ENCODE measurements at regions not wholly inside any gene's neighbourhood (a gene's known extent, or its start where the extent isn't known, plus 50 kb on each side); places are given as distances from the start of the nearest gene placed in this dataset.

- Histone ChIP-seq H3K36me3 (no peaks in the 10 kb centered on the region), H3K4me1 (peaks cover 0 to 8% (median 0%) of the 10 kb centered on the region in 4 donors), H3K27me3 (no peaks in the 10 kb centered on the region), H3K27ac (no peak overlapping the region), H3K9me3 (no peaks in the 10 kb centered on the region), H3K4me3 (peak overlapping the region in 1 of 4 donors; percentile 18)
- TF ChIP-seq EP300 (IDR thresholded peaks at IDR 0.05) (no peak), POLR2AphosphoS5 (IDR thresholded peaks at IDR 0.05) (no peak), CTCF (IDR thresholded peaks at IDR 0.05) (peak in 1 of 4 experiments; percentile 12), POLR2A (IDR thresholded peaks at IDR 0.05) (no peak)
- intact Hi-C loops (cut with DNase I) = no loop called here
- WGBS, 2 donors = 44 to 91% methylated on average over 10 of the region's 10 CpGs
- no peak for DNase-seq
Observed at GRCh38 chr13:72521940-72522661, 205.3 kb downstream of the MZT1 start.

DNA sequence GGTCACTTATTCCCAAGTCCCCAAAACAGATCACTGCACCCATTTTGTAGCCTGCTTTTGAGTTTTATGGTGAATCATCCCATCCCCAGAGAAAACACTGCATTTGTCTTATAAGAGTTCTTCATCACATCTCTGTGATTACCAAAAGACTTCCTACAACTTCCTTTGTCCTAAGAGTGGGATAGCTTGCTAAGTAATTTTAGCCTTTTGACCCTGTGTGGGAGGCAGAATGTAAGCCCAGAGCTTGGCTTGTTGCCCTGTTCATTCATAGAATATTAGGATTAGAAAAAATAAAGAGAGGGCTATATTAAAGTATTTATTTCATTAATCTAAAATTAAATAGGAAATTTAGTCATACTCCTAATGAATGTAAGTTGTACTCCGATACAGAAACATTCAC is 213.3 kb downstream of the MZT1 start:
- no peak for DNase-seq
- Histone ChIP-seq H3K9me3 (no peaks in the 10 kb centered on the region), H3K36me3 (no peaks in the 10 kb centered on the region), H3K4me3 (no peak overlapping the region), H3K4me1 (no peaks in the 10 kb centered on the region), H3K27ac (no peak overlapping the region), H3K27me3 (no peaks in the 10 kb centered on the region)
- TF ChIP-seq EP300 (IDR thresholded peaks at IDR 0.05) (no peak), CTCF (IDR thresholded peaks at IDR 0.05) (no peak), POLR2A (IDR thresholded peaks at IDR 0.05) (no peak), POLR2AphosphoS5 (IDR thresholded peaks at IDR 0.05) (no peak)
- intact Hi-C loops (cut with DNase I) = no loop called here
- 0 to 2% methylated on average over 1 of the region's 1 CpG for WGBS, 2 donors

- Histone ChIP-seq H3K27me3 (no peaks in the 10 kb centered on the region), H3K36me3 (no peaks in the 10 kb centered on the region), H3K9me3 (no peaks in the 10 kb centered on the region), H3K4me3 (no peak overlapping the region), H3K4me1 (no peaks in the 10 kb centered on the region), H3K27ac (no peak overlapping the region)
- intact Hi-C loops (cut with DNase I) = no loop called here
- no peak for DNase-seq
- 77 to 89% methylated on average over 7 of the region's 7 CpGs for WGBS, 2 donors
- no peak for TF ChIP-seq POLR2AphosphoS5 (IDR thresholded peaks at IDR 0.05)
- TF ChIP-seq EP300 (IDR thresholded peaks at IDR 0.05) = no peak
- no peak for TF ChIP-seq POLR2A (IDR thresholded peaks at IDR 0.05)
- no peak for TF ChIP-seq CTCF (IDR thresholded peaks at IDR 0.05)
Observed at GRCh38 chr13:72508392-72508791, 219.0 kb downstream of the MZT1 start.

GRCh38 chr13:72507416-72508199 is 219.8 kb downstream of the MZT1 start:
- intact Hi-C loops (cut with DNase I) = no loop called here
- H3K27ac ChIP-seq = no peak overlapping the region
- DNase-seq = no peak
- no peaks in the 10 kb centered on the region for H3K36me3 ChIP-seq
- H3K27me3 ChIP-seq = no peaks in the 10 kb centered on the region
- H3K4me3 ChIP-seq = peak overlapping the region in 2 of 4 donors; percentile 17 to 22
- TF ChIP-seq CTCF (IDR thresholded peaks at IDR 0.05) = no peak
- H3K9me3 ChIP-seq = no peaks in the 10 kb centered on the region
- H3K4me1 ChIP-seq = no peaks in the 10 kb centered on the region
- WGBS, 2 donors = 56 to 64% methylated on average over 9 of the region's 9 CpGs

Data from sigmoid colon (tissue), 6 donors.